Effector memory CD8-positive, alpha-beta T cell (primary cell): ENCODE measurements at regions not wholly inside any gene's neighbourhood (a gene's known extent, or its start where the extent isn't known, plus 50 kb on each side); places are given as distances from the start of the nearest gene placed in this dataset.

Source experiments
- ATAC-seq: fragments of 150-1000 bp; cut with Tn5 transposase; replicated peaks from 2 replicates; pipeline ENCODE4 v1.10.0; 2021; ENCODE audit warnings: mild to moderate bottlenecking, moderate library complexity
- DNase-seq, 3 experiments: peaks; one replicate each; pipeline ENCODE4 v3.0.0; 2021
- H3K27ac Mint-ChIP-seq, 2 donors: one replicate each; pipeline ENCODE4 v1.8.0; 2022; ENCODE audit warnings: mild to moderate bottlenecking in 2 of 2, mixed read lengths in 2 of 2, moderate library complexity in 2 of 2
- H3K27me3 Mint-ChIP-seq, 2 donors: one replicate each; pipeline ENCODE4 v1.8.0; 2022; ENCODE audit warnings: mixed read lengths in 2 of 2
- H3K36me3 Mint-ChIP-seq: one replicate; pipeline ENCODE4 v1.8.0; 2022; ENCODE audit warnings: mild to moderate bottlenecking, moderate library complexity, mixed read lengths; ENCODE audit not compliant: insufficient read depth
- H3K4me1 Mint-ChIP-seq, 2 donors: one replicate each; pipeline ENCODE4 v1.8.0; 2022; ENCODE audit warnings: low read depth in 2 of 2, mixed read lengths in 2 of 2
- H3K4me3 Mint-ChIP-seq, 2 donors: one replicate each; pipeline ENCODE4 v1.8.0; 2022; ENCODE audit warnings: mild to moderate bottlenecking in 2 of 2, mixed read lengths in 2 of 2, moderate library complexity in 2 of 2
- H3K9me3 Mint-ChIP-seq, 2 donors: one replicate each; pipeline ENCODE4 v1.8.0; 2022; ENCODE audit warnings: mixed read lengths in 2 of 2

DNA sequence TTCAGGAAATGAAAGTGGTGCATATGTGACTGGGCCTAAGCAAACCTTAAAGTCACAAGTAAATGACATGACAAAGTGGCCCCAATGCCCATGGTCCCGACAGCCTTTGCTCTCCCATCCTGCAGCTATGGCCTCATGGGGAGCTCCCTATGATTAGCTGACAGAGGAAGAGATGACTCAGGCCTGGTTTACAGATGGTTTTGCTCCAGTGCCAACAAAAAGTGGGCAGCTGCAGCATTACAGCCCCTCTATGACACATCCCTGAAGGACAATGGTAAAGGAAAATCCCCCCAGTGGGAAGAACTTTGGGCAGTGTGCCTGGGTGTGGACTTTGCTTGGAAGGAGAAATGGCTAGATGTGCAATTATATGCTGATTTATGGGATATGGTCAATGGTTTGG lies 105.1 kb upstream of the ADCY1 start:
- no peaks in the 10 kb centered on the region for H3K4me1 Mint-ChIP-seq
- H3K36me3 Mint-ChIP-seq: no peaks in the 10 kb centered on the region
- no peaks in the 10 kb centered on the region for H3K9me3 Mint-ChIP-seq
- DNase-seq (no peak), ATAC-seq (no peak)
- H3K27ac Mint-ChIP-seq: no peak overlapping the region
- peaks cover 30 to 34% of the 10 kb centered on the region in 2 donors for H3K27me3 Mint-ChIP-seq
- H3K4me3 Mint-ChIP-seq: no peak overlapping the region

DNA sequence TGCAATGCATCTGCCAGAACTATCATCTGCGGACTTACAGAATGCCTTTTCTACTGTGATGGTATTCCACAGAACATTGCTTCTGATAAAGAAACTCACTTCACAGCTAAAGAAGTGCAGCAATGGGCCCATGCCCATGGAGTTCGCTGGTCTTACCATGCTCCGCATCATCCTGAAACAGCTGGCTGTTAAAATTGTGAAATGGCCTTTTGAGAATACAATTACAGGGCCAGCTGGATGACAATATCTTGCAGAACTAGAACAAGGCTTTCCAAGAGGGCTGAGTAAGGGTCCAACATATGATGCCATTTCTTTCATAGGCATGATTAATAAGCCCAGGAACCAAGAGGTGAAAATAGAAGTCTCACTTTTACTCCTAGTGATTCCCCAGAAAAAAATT lies 104.1 kb upstream of the ADCY1 start:
- no peaks in the 10 kb centered on the region for H3K36me3 Mint-ChIP-seq
- no peaks in the 10 kb centered on the region for H3K4me1 Mint-ChIP-seq

DNA sequence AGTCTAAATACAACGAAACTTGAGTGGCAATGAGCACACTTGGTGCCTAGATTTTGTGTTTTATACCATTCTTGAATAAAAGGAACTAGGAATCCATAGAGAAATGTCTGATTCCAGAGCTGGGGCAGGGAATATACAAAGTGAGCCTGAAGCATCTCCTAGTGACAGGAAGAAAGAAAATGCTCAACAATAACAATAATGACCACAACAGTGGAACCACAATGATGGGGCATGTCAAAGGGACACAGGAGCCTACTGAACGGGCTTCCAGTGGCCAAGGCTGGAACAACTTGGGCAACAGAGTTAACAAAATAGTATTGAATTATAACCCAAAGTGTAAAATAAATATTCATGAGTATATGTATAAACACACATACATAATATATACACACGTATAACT lies 94.4 kb upstream of the ADCY1 start:
- no peaks in the 10 kb centered on the region for H3K36me3 Mint-ChIP-seq
- no peak for DNase-seq
- no peaks in the 10 kb centered on the region for H3K4me1 Mint-ChIP-seq
- ATAC-seq: no peak
- no peaks in the 10 kb centered on the region for H3K9me3 Mint-ChIP-seq
- peaks cover 0 to 32% of the 10 kb centered on the region in 2 donors for H3K27me3 Mint-ChIP-seq
- H3K27ac Mint-ChIP-seq: no peak overlapping the region
- H3K4me3 Mint-ChIP-seq: no peak overlapping the region

More for the DNA sequence above, 104.1 kb upstream of the ADCY1 start:
- Mint-ChIP-seq H3K27me3 (peaks cover 30 to 34% of the 10 kb centered on the region in 2 donors), H3K4me3 (no peak overlapping the region), H3K9me3 (no peaks in the 10 kb centered on the region), H3K27ac (no peak overlapping the region)
- ATAC-seq (no peak), DNase-seq (no peak)

DNA sequence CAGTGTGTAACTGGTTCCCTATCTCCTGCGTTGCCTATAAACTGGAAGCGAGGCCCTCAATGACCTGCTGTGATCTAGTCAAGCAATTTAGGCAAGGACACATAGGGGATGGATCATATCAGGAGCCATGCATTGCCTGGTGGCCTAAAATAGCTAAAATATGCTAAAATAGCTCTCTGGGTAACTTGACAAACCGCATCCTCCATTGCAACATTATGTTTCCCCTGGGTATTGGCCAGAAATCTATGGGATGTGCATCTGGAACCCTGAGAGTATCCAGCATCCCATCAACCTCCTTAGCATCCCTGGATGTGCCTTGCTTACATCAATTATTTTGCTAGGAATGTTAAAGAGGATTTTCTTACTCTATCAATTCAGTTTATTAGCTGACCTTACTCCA lies 91.7 kb upstream of the ADCY1 start:
- Mint-ChIP-seq H3K27ac (no peak overlapping the region), H3K4me3 (no peak overlapping the region), H3K36me3 (no peaks in the 10 kb centered on the region), H3K9me3 (no peaks in the 10 kb centered on the region), H3K4me1 (no peaks in the 10 kb centered on the region), H3K27me3 (peaks cover 0 to 32% of the 10 kb centered on the region in 2 donors)
- no peak for DNase-seq
- no peak for ATAC-seq

DNA sequence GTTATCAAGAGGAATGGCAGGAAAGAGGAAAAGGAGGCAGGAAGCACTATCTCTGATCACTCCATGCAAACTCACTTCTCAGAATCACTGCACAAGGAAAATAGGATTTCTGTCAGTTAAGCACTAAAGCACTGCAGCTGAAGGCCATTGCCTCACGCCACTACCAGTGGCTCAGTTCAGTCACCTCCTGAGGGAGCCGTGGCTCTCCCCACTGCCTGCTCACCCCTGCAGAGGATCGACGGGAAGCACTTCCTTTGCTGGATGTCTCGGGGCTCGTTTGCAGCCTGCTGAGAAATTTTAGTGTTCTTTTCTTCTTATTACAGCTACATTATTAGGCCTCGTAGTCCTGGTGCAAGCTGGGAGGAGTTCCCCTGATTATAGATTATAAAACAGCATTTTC lies 90.1 kb upstream of the ADCY1 start:
- Mint-ChIP-seq H3K27ac (no peak overlapping the region), H3K36me3 (no peaks in the 10 kb centered on the region), H3K4me3 (no peak overlapping the region), H3K4me1 (no peaks in the 10 kb centered on the region), H3K9me3 (no peaks in the 10 kb centered on the region), H3K27me3 (peaks cover 0 to 32% of the 10 kb centered on the region in 2 donors)
- no peak for DNase-seq
- ATAC-seq: no peak

DNA sequence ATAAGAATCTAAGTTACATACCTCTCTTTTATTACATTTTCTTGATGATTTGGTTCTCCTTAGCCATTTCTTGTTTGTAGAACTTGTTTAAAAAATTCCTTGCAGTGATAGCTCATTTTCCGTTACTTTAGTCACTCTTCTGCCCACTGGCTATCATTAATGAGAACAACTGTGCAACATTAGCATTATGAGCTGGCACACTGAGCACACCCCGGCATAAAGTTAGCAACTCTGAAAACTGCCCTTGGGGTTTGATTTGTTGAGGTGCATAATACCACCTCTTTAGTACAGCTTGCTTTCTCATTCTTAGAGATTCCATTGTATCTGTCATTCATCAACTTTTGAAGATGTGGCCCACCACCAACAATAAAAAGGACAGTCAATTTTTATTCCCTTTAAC lies 87.6 kb upstream of the ADCY1 start:
- no peak overlapping the region for H3K27ac Mint-ChIP-seq
- no peaks in the 10 kb centered on the region for H3K36me3 Mint-ChIP-seq
- peaks cover 0 to 2% of the 10 kb centered on the region in 2 donors for H3K9me3 Mint-ChIP-seq
- H3K4me1 Mint-ChIP-seq: no peaks in the 10 kb centered on the region
- ATAC-seq: no peak
- DNase-seq: no peak
- no peak overlapping the region for H3K4me3 Mint-ChIP-seq
- peaks cover 11 to 26% of the 10 kb centered on the region in 2 donors for H3K27me3 Mint-ChIP-seq

DNA sequence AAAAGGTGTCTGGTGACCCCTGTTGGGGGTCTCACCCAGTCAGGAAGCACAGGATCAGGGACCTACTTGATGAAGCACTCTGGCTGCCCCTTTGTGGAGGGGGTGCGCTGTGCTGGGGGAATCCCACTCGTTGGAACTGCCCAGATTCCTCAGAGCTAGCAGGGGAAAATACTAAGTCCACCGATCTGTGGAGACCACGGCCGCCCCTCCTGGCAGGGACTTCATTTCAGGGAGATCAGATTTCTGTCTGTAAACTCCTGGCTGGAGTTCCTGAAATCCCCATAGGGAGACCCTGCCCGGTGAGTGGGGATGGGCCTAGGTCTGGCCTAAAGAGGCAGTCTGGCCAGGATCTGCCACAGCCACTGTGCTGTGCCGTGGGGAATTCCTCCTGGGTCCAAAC lies 79.3 kb upstream of the ADCY1 start:
- H3K4me1 Mint-ChIP-seq: no peaks in the 10 kb centered on the region
- H3K4me3 Mint-ChIP-seq: no peak overlapping the region
- ATAC-seq: no peak
- H3K9me3 Mint-ChIP-seq: peaks cover 2 to 7% of the 10 kb centered on the region in 2 donors
- H3K36me3 Mint-ChIP-seq: no peaks in the 10 kb centered on the region
- H3K27ac Mint-ChIP-seq: no peak overlapping the region
- H3K27me3 Mint-ChIP-seq: peaks cover 22 to 24% of the 10 kb centered on the region in 2 donors
- no peak for DNase-seq

DNA sequence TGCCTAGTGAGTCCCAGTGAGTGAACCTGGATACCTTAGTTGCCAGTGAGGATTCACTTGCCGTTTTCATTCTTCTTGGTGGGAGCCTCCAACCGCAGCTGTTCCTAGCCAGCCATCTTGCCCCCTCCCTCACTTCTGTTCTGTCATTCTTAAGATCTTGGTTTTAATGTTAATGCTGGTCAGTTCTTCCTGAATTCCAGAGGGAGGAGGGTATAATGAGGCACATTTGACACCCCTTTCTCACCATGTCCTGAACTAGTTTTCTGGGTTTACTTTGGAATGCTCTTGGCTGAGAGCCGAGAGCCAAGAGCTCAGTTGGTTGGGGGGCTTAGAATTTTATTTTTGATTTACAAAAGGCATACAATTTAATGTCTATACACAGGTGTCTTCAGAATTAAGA lies 78.5 kb upstream of the ADCY1 start:
- H3K9me3 Mint-ChIP-seq: peaks cover 2 to 7% of the 10 kb centered on the region in 2 donors
- no peak overlapping the region for H3K27ac Mint-ChIP-seq
- no peaks in the 10 kb centered on the region for H3K4me1 Mint-ChIP-seq
- no peak overlapping the region for H3K4me3 Mint-ChIP-seq
- H3K27me3 Mint-ChIP-seq: peaks cover 22 to 27% of the 10 kb centered on the region in 2 donors
- no peaks in the 10 kb centered on the region for H3K36me3 Mint-ChIP-seq
- DNase-seq: no peak
- no peak for ATAC-seq

DNA sequence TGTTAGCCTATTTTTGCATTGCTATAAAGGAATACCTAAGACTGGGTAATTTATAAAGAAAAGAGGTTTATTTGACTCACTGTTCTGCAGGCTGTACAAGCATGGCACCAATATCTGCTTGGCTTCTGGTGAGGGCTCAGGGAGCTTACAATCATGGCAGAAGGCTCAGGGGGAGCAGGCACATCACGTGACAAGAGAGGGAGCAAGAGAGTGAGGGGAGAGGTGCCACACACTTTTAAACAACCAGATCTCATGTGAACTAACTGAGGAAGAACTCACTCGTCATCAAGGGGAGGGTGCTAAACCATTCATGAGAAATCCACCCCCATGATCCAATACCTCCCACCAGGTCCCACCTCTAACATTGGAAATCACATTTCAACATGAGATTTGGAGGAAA lies 73.9 kb upstream of the ADCY1 start:
- ATAC-seq (no peak), DNase-seq (no peak)
- H3K36me3 Mint-ChIP-seq: no peaks in the 10 kb centered on the region
- H3K27me3 Mint-ChIP-seq: peaks cover 11 to 15% of the 10 kb centered on the region in 2 donors
- H3K27ac Mint-ChIP-seq: no peak overlapping the region
- no peak overlapping the region for H3K4me3 Mint-ChIP-seq
- peaks cover 2 to 9% of the 10 kb centered on the region in 2 donors for H3K9me3 Mint-ChIP-seq
- H3K4me1 Mint-ChIP-seq: no peaks in the 10 kb centered on the region

DNA sequence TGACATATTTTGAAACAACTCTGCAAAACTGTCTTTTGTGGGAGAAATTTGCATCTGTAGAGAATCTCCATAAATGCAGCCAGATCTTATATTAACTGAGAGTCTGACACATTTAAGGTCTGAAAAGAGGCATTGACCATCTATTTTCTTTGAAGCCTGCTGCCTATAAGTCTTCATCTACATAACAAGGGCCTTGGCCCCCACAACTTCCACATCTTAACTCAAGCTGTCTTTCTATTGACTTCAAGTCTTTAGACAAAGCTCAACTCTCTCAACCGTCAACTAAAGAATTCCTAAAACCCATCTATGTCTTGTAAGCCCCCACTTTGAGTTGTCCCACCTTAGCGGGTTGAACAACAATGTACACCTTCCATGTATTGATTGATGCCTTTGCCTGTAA lies 72.4 kb upstream of the ADCY1 start:
- Mint-ChIP-seq H3K27ac (no peak overlapping the region), H3K27me3 (peaks cover 0 to 6% of the 10 kb centered on the region in 2 donors), H3K36me3 (no peaks in the 10 kb centered on the region), H3K4me3 (no peak overlapping the region), H3K9me3 (peaks cover 14 to 24% of the 10 kb centered on the region in 2 donors), H3K4me1 (peaks cover 0 to 2% of the 10 kb centered on the region in 2 donors)
- no peak for ATAC-seq
- DNase-seq: no peak

DNA sequence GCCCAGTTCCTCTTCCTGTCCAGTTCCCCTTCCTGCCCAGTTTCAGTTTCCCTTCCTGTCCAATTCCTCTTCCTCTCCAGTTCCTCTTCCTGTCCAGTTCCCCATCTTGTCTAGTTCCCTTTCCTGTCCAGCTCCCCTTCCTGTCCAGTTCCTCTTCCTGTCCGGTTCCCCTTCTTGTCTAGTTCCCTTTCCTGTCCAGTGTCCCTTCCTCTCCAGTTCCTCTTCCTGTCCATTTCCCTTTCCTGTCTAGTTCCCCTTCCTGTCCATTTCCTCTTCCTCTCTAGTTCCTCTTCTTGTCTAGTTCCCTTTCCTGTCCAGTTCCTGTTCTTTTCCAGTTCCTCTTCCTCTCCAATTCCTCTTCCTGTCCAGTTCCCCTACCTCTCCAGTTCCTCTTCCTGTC lies 68.1 kb upstream of the ADCY1 start:
- Mint-ChIP-seq H3K36me3 (no peaks in the 10 kb centered on the region), H3K9me3 (peaks cover 20 to 35% of the 10 kb centered on the region in 2 donors), H3K4me1 (peaks cover 0 to 2% of the 10 kb centered on the region in 2 donors), H3K27me3 (peaks cover 0 to 5% of the 10 kb centered on the region in 2 donors), H3K27ac (no peak overlapping the region), H3K4me3 (no peak overlapping the region)
- DNase-seq (no peak), ATAC-seq (no peak)

DNA sequence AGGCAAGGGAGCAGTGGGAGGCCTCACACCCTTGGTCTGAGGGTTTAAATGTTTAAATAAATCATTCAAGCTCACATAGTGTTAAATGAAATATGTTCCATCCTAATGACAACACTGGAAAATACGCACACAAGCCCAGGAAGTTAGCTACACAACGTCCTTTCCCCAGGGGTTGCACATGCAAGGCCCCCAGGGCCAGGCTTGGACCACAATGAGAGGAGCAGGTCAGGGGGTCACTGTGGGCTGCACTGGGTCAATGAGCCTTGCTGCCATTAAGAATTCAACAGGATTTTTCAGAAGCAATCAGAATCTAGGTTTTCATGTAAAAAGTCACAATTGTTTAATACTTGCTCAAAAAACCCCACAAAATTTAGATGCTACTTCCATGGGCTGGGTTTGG lies 64.9 kb upstream of the ADCY1 start:
- no peak for DNase-seq
- Mint-ChIP-seq H3K4me1 (peaks cover 0 to 2% of the 10 kb centered on the region in 2 donors), H3K36me3 (no peaks in the 10 kb centered on the region), H3K27ac (no peak overlapping the region), H3K9me3 (peaks cover 20 to 35% of the 10 kb centered on the region in 2 donors), H3K4me3 (no peak overlapping the region), H3K27me3 (peaks cover 11 to 16% of the 10 kb centered on the region in 2 donors)
- ATAC-seq: no peak

DNA sequence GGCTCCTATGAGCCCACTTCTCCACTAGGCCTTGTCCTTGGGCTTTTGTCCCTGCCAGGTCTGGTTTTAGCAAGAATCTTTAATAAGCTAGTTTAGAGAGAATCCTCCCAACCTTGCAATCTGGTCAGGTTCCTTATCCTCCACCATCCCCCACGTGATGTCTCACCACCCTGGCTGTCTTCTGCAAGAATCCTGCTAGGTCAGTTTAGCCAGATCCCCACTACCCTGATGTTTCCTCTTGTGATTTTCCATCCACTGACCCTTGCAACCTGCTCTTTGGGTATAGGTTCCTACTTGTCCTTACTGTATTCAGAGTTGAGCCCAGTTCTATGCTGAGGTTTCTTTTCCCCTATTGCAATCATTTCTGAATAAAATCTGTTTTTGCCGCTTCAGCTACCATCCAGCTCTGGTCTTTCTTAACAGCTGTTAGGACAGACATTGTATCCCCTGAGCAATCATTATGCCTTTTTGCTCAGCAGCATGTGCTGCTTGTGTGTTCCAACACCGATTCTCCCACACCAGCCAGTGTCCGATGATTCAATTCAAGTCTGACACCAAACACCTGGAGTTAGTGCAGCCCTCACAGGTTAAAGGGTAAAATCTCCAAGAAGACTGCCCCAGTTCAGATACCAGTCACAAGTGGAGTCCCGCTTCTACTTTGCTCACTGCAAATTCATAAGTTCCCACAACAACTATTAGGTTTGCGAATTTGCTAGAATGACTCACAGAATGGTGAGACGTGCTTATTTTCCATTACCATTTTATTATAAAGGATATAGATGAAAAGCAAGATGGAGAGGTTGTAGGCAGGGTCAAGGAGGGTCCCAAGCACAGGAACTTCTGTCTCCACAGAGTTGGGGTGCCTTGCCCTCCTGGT lies 62.2 kb upstream of the ADCY1 start:
- H3K4me3 Mint-ChIP-seq: no peak overlapping the region

DNA sequence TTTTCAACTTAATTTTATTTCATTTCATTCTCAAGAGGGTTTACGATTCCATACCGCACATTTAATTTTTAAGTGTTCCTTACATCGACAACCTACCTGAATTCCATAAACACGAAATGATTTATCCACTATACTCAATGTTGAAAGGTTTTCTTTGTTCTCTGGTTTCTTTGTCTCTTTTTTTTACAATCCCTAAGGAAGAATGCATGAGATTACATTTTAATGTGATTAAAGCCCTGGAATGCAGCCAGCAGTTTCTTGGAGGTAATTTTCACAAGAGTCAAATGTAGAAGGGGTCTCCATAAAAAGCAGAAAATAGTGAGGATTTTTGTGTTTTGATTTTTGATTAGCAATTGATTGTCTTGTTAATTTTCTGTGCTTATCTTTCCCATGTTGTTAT lies 59.2 kb upstream of the ADCY1 start:
- DNase-seq (no peak), ATAC-seq (no peak)
- H3K9me3 Mint-ChIP-seq: peaks cover 3 to 18% of the 10 kb centered on the region in 2 donors
- H3K36me3 Mint-ChIP-seq: no peaks in the 10 kb centered on the region
- peaks cover 11% of the 10 kb centered on the region in 2 donors for H3K27me3 Mint-ChIP-seq
- no peak overlapping the region for H3K27ac Mint-ChIP-seq
- H3K4me1 Mint-ChIP-seq: no peaks in the 10 kb centered on the region
- H3K4me3 Mint-ChIP-seq: no peak overlapping the region

More for the DNA sequence above, 62.2 kb upstream of the ADCY1 start:
- peaks cover 11 to 16% of the 10 kb centered on the region in 2 donors for H3K27me3 Mint-ChIP-seq
- H3K9me3 Mint-ChIP-seq: peaks cover 6 to 9% of the 10 kb centered on the region in 2 donors
- H3K36me3 Mint-ChIP-seq: no peaks in the 10 kb centered on the region
- no peak for DNase-seq
- no peak for ATAC-seq
- H3K4me1 Mint-ChIP-seq: no peaks in the 10 kb centered on the region
- H3K27ac Mint-ChIP-seq: no peak overlapping the region
